Fibroblast of villous mesenchyme (primary cell): ENCODE measurements at regions not wholly inside any gene's neighbourhood (a gene's known extent, or its start where the extent isn't known, plus 50 kb on each side); places are given as distances from the start of the nearest gene placed in this dataset.

Experiments
- DNase-seq: peaks from one replicate; pipeline ENCODE4 v3.0.0-alpha.2; 2010; ENCODE audit warnings: low read depth
- H3K4me3 ChIP-seq: 2 replicates; pipeline ENCODE4 v1.5.1; 2011; ENCODE audit warnings: low read depth, mild to moderate bottlenecking, low read length
- TF ChIP-seq, protein P1 (sequence below): IDR thresholded peaks from 2 replicates; pipeline ENCODE4 v1.5.1; 2012; ENCODE audit warnings: low read depth, mild to moderate bottlenecking, low read length; ENCODE audit not compliant: insufficient read depth

DNA sequence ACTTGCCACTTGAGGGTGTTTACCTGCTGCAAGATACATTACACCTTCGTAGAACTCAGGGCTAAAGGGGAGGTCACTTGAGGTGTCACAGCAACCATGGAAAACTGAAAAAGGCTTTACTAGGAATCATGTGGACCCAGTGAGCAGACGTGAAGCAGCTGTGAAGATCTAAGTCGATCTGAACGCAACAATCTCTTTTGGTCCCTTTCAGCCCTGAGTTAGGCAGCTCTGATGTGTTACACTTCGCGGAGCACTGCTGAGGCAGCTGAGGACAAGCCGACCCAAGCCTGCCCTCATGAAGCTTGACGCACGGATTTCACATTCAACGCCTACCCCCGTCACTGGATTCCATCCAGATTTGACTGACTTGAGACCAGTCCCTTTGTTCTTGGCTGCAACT, 75.8 kb upstream of the NPAS2 start:
- TF ChIP-seq, protein P1, sequence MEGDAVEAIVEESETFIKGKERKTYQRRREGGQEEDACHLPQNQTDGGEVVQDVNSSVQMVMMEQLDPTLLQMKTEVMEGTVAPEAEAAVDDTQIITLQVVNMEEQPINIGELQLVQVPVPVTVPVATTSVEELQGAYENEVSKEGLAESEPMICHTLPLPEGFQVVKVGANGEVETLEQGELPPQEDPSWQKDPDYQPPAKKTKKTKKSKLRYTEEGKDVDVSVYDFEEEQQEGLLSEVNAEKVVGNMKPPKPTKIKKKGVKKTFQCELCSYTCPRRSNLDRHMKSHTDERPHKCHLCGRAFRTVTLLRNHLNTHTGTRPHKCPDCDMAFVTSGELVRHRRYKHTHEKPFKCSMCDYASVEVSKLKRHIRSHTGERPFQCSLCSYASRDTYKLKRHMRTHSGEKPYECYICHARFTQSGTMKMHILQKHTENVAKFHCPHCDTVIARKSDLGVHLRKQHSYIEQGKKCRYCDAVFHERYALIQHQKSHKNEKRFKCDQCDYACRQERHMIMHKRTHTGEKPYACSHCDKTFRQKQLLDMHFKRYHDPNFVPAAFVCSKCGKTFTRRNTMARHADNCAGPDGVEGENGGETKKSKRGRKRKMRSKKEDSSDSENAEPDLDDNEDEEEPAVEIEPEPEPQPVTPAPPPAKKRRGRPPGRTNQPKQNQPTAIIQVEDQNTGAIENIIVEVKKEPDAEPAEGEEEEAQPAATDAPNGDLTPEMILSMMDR = no peak
- H3K4me3 ChIP-seq = no peak overlapping the region
- no peak for DNase-seq

DNA sequence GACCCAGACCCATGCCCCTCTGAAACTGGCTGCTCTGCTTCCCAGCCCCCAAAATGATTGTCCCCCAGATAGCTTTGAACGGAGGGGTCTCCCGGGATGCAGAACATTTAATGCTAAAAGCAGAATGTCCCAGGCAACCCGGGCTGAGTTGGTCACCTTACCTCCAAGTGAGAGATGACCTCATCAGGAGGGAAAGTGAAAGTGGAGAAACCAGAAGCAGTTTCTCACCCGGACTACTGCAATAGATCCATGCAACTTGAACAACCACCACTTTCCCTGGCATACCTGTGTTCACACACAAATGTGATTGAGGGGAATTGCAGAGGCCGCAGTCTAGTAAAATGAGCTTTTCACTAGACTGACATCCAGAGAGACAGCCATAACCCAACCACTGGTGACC, 75.3 kb upstream of the NPAS2 start:
- peak; percentile 52 for DNase-seq
- no peak overlapping the region for H3K4me3 ChIP-seq
- TF ChIP-seq, protein P1 = no peak

DNA sequence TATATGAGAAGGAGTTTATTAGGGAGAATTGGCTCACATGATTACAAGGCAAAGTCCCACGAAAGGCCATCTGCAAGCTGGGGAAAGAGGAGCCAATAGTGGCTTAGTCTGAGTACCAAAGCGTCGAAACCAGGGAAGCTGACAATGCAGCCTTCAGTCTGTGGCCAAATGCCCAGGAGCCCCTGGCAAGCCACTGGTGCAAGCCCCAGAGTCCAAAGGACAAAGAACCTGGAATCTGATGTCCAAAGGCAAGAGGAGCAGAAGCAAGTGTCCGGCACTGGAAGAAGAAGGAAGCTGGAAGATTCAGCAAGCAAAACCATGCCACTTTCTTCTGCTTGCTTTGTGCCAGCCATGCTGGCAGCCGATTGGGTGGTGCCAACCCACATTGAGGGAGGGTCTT, 74.3 kb upstream of the NPAS2 start:
- TF ChIP-seq, protein P1 = no peak
- DNase-seq = no peak
- no peak overlapping the region for H3K4me3 ChIP-seq

DNA sequence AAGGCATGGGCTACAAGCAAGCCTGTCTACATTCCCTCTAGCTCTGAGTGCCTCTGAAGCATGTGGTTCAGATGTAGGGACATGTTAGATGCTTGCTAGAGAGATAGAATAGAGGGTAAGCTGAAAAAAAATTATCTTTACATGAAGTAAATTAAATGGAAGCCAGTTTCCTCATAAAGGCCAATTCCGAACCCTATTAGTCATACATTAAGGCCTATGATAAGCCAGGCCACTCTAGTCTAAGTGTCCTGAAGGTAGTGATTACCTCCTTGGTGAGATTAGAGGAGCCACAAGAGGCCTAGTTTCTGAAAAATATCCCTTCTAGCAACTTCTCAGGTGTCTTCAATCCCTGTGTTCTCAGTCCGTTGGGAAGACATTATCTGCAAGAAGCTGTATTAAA, 72.4 kb upstream of the NPAS2 start:
- H3K4me3 ChIP-seq = no peak overlapping the region
- TF ChIP-seq, protein P1 = no peak
- peak; percentile 43 for DNase-seq

DNA sequence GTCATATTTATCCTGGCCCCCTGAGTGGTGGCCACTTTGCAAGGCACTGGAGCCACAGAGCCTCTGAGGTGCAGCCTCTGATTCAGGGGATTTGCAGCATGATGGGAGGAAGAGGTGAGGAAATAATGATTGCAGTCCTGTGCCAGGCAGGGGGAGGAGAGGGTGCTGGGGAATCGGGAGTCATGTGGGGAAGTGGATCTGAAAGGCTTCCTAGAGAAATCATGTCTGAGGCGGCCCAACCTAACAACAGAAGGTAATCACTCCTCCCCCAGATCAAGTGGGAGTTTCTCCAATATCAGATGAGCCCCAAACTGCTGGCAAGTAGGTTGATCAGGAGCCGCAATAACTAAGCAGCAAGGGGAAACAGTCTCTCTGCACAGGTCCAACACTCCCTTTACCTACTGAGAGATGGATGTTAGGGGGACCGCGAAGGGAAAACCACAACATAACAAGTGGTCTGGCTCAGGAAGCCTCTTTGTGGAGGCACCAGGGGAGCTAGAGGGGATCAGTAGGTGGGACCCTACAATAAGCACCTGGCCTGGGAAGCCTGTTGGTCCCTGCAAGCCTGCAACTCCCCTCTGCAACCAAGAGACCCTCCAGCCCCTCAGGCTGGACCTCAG, 71.8 kb upstream of the NPAS2 start:
- DNase-seq = no peak
- TF ChIP-seq, protein P1 = no peak
- H3K4me3 ChIP-seq = no peak overlapping the region

DNA sequence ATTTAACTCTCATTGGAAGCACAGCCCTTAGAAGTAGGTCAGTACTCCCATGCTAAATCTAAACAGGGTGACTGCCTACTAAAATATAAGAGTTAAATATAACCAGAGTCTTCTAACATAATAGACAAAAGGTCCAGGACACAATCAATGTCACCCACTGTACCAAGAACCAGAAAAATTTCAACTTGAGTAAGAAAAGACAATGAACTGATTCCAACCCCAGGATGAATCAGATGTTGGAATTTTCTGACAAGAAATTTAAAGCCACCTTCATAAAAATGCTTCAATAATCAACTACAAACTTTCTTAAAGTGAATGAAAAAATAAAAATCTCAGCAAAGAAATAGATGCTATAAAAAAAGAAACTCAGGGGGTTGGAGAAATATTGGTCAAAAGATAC, 71.3 kb upstream of the NPAS2 start:
- TF ChIP-seq, protein P1 = no peak
- H3K4me3 ChIP-seq = no peak overlapping the region
- no peak for DNase-seq
